Endothelial cell (in vitro differentiated cells): ENCODE measurements at regions not wholly inside any gene's neighbourhood (a gene's known extent, or its start where the extent isn't known, plus 50 kb on each side); places are given as distances from the start of the nearest gene placed in this dataset.

Experiments used
- DNase-seq: peaks from one replicate; pipeline ENCODE4 v3.0.0; 2021; ENCODE audit warnings: low spot score
- H3K27ac Mint-ChIP-seq: one replicate; pipeline ENCODE4 v1.8.0; 2021; ENCODE audit warnings: mixed read lengths, inconsistent platforms; ENCODE audit not compliant: unreplicated experiment
- H3K27me3 Mint-ChIP-seq: one replicate; pipeline ENCODE4 v1.8.0; 2021; ENCODE audit warnings: mild to moderate bottlenecking, moderate library complexity, mixed read lengths, inconsistent platforms; ENCODE audit not compliant: unreplicated experiment
- H3K36me3 Mint-ChIP-seq: one replicate; pipeline ENCODE4 v1.8.0; 2021; ENCODE audit warnings: mild to moderate bottlenecking, low read depth, mixed read lengths, inconsistent platforms; ENCODE audit not compliant: unreplicated experiment
- H3K4me1 Mint-ChIP-seq: one replicate; pipeline ENCODE4 v1.8.0; 2021; ENCODE audit warnings: mild to moderate bottlenecking, mixed read lengths, inconsistent platforms; ENCODE audit not compliant: unreplicated experiment
- H3K4me3 Mint-ChIP-seq: one replicate; pipeline ENCODE4 v1.8.0; 2021; ENCODE audit warnings: mild to moderate bottlenecking, mixed read lengths, inconsistent platforms; ENCODE audit not compliant: unreplicated experiment
- H3K9me3 Mint-ChIP-seq: one replicate; pipeline ENCODE4 v1.8.0; 2021; ENCODE audit warnings: mixed read lengths, inconsistent platforms; ENCODE audit not compliant: unreplicated experiment
- CTCF ChIP-seq: fragments of 200-600 bp; sonication (generic); IDR thresholded peaks from one replicate; pipeline ENCODE4 v1.5.0; 2021; ENCODE audit warnings: antibody characterized with exemption; ENCODE audit not compliant: unreplicated experiment

DNA sequence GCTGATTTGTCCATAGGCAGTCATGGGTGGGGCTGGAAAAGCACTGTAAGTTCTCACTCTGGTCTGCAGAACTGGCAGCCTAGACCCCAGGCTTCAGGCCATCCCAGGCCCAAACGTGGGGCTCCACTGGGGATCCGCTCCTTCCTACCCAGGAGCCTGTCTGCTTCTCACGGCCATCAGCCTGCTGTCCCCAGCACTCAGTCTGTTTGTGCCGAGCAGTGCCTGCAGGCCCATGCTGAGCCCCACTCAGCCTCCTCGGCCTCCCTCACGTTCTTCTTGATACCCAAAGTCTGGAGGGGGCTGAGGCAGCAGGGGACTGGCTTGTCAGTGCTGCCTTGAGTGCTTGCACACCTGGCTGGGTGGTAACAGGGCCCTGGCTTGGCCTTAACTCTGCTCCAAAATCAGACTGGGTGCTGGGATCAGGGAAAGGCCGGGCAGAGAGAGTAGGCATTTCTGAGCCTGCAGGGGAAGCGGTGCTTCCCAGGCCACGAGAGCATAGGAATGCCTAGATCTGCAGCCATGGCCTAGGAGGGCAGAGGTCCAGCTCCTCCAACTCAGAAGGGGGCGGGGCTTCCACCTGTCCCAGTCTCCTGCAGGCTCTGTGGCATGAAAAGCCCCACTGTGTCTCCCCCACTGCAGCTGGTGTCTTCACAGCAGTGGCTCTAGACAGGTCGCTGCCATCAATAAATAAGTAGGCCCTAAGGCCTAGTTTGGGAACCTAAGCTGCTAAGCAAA lies 772.4 kb upstream of the FBXO33 start:
- Mint-ChIP-seq H3K36me3 (no peaks in the 10 kb centered on the region), H3K4me3 (no peak overlapping the region), H3K4me1 (peaks cover 2% of the 10 kb centered on the region), H3K27me3 (no peaks in the 10 kb centered on the region), H3K9me3 (no peaks in the 10 kb centered on the region), H3K27ac (no peak overlapping the region)
- TF ChIP-seq CTCF = no peak
- no peak for DNase-seq

- no peaks in the 10 kb centered on the region for H3K4me1 Mint-ChIP-seq
- no peaks in the 10 kb centered on the region for H3K36me3 Mint-ChIP-seq
- H3K27me3 Mint-ChIP-seq = no peaks in the 10 kb centered on the region
- H3K4me3 Mint-ChIP-seq = no peak overlapping the region
- H3K27ac Mint-ChIP-seq = no peak overlapping the region
- no peak for DNase-seq
- H3K9me3 Mint-ChIP-seq = no peaks in the 10 kb centered on the region
- TF ChIP-seq CTCF = no peak
Measured at GRCh38 chr14:40199101-40199500, 766.9 kb upstream of the FBXO33 start.

DNA sequence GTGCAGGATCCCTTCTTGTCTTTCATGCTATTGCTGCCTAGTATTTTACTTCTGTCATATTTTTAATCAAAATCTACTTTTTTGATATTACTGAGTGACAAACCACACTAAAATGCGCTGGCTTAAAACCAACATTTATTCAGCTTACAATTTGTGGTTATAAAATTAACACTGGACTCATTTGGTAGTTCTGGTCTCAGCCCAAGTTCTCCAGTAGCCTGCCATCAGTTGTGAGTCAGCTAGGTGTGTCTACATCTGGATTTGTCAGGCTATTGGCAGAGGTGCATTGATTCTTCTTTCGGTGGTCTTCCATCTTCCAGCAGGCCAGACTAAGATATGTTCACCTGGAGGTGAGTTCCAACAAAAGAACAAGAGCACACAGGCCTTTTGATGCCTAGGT lies 765.1 kb upstream of the FBXO33 start:
- H3K27ac Mint-ChIP-seq = no peak overlapping the region
- no peaks in the 10 kb centered on the region for H3K27me3 Mint-ChIP-seq
- H3K36me3 Mint-ChIP-seq = no peaks in the 10 kb centered on the region
- no peaks in the 10 kb centered on the region for H3K4me1 Mint-ChIP-seq
- TF ChIP-seq CTCF = no peak
- no peaks in the 10 kb centered on the region for H3K9me3 Mint-ChIP-seq
- H3K4me3 Mint-ChIP-seq = no peak overlapping the region
- DNase-seq = no peak

DNA sequence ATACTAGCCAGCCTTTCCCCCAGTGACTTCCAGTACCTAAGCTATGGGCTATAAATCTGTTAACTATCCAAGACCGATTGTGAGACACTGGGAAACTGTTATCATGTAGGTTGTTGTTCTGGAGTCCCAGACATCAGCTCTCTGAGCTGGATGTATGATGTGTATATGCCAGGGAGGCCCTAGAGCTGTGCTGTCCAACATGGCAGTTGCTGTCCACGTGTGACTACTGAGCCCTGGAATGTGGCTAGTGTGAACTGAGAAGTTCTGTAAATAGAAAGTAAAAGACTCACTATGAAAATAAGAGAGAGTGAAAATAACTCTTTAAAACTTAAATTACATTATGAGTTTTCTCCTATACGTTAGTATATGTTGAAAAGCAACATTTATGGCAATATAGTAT lies 755.8 kb upstream of the FBXO33 start:
- Mint-ChIP-seq H3K36me3 (no peaks in the 10 kb centered on the region), H3K27me3 (no peaks in the 10 kb centered on the region), H3K27ac (no peak overlapping the region), H3K9me3 (no peaks in the 10 kb centered on the region), H3K4me1 (peaks cover 4% of the 10 kb centered on the region), H3K4me3 (no peak overlapping the region)
- no peak for TF ChIP-seq CTCF
- no peak for DNase-seq

DNA sequence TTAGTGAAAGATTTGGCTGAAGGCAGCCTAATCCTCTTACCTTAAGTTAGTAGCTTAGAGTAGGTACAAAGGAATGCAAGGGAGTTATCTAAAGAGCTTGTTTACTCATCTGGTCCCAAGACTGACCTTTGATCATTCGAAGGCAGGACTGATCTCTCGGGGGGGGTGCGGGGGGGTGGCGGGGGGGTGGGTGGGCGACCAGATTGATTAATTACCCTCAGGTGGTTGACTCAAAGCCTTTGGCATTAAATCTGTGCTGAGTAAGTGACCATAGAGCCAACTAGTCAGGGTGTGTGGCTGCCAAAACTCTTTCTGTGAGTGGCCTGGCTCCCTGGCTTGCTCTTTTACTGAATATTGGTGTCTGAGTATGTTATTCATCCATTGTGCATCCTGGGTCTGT lies 731.9 kb upstream of the FBXO33 start:
- no peaks in the 10 kb centered on the region for H3K27me3 Mint-ChIP-seq
- no peak for DNase-seq
- peaks cover 9% of the 10 kb centered on the region for H3K9me3 Mint-ChIP-seq
- no peak overlapping the region for H3K27ac Mint-ChIP-seq
- no peaks in the 10 kb centered on the region for H3K36me3 Mint-ChIP-seq
- H3K4me3 Mint-ChIP-seq = no peak overlapping the region
- no peak for TF ChIP-seq CTCF
- H3K4me1 Mint-ChIP-seq = no peaks in the 10 kb centered on the region
